ENCODE measurements at regions not wholly inside any gene's neighbourhood (a gene's known extent, or its start where the extent isn't known, plus 50 kb on each side); places are given as distances from the start of the nearest gene placed in this dataset.

DNA sequence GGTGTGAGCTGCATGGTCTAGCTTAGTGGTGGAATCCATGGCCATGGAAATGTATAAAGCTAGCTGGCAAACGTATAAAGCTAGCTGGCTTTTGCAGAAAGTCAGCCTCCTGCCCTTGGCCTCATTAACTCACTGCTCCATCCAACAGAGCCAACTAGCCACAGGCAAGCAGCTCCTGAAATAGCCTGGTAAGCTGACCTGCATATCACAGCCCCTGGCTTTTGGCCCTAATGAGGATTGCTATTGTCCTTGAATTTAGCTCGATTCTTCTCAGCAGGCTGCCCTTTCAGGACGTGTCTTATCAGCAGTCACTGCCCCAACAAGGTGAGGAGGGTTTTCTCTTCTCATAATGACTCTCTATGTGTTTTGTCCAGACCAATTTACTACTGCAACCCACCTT, 446.8 kb downstream of the WDR72 start:
- TF ChIP-seq, protein P1, sequence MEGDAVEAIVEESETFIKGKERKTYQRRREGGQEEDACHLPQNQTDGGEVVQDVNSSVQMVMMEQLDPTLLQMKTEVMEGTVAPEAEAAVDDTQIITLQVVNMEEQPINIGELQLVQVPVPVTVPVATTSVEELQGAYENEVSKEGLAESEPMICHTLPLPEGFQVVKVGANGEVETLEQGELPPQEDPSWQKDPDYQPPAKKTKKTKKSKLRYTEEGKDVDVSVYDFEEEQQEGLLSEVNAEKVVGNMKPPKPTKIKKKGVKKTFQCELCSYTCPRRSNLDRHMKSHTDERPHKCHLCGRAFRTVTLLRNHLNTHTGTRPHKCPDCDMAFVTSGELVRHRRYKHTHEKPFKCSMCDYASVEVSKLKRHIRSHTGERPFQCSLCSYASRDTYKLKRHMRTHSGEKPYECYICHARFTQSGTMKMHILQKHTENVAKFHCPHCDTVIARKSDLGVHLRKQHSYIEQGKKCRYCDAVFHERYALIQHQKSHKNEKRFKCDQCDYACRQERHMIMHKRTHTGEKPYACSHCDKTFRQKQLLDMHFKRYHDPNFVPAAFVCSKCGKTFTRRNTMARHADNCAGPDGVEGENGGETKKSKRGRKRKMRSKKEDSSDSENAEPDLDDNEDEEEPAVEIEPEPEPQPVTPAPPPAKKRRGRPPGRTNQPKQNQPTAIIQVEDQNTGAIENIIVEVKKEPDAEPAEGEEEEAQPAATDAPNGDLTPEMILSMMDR (IDR thresholded peaks at IDR 0.05), result no peak
- no peak for TF ChIP-seq POLR2A (IDR thresholded peaks at IDR 0.05)
